Inflammatory macrophage treated with lipopolysaccharide for 4 hours (primary cell): ENCODE measurements at regions not wholly inside any gene's neighbourhood (a gene's known extent, or its start where the extent isn't known, plus 50 kb on each side); places are given as distances from the start of the nearest gene placed in this dataset.

Experiments
- DNase-seq: peaks from one replicate; pipeline ENCODE4 v3.0.0-alpha.2; 2020

DNA sequence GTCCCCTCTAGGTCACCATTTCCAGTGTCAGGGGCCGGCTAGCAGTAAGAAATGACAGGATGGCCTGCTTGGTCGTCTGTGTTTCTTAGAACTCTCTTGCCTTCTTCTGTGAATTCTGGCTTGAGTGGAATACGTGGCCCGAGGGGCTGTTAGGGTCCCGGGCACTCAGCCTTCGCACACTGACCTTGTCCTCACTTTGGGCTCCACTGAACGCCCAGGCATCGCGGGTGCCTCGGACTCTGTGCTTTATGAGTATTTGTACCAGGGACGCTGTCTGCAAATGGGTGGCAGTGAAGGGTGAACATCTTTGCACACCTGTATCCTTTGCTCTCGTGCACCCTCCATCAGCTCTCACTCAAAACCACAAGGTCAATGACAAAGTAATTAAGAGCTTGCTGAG is 123.4 kb upstream of the ANO1 start:
- DNase-seq: no peak

- no peak for DNase-seq
Observed at GRCh38 chr11:69956669-69957190, 121.4 kb upstream of the ANO1 start.

DNA sequence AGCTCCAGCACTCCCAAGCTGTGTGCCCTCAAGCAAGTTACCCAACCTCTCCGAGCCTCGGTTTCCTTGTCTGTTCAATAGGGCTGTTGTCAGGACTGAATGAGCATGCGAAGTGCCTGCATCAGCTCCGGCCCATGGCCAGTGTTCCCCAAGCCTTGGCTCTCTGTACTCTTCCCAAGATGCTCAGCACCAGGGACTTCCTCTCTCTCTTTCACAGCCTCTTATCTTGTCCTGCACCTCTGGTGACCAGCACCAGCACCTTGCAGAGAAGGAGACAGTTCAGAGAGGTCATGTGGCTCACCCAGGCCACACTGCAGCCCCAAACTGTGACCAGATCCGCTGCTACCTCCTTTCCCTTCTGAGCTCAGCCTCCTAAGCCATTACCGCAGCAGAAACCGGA is 120.3 kb upstream of the ANO1 start:
- DNase-seq: no peak

DNA sequence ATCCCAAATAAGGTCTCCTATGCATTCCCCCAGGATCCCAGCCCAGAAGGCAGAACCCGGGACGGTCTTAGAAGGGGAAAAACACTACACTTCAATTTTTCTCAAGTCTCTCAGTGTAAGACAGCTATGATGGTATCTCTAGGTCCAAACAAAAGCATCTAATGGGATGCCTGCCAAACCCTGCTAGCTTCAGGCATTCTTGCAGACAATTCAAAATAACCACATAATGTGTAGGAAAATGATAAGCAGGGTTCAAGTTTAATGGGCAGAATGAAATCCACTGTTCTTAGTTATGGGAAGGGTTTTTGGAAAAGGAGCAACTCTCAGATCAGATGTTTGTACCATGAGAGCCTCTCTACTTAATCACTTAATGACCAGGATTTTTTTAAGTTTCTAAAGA is 119.8 kb upstream of the ANO1 start:
- no peak for DNase-seq

DNA sequence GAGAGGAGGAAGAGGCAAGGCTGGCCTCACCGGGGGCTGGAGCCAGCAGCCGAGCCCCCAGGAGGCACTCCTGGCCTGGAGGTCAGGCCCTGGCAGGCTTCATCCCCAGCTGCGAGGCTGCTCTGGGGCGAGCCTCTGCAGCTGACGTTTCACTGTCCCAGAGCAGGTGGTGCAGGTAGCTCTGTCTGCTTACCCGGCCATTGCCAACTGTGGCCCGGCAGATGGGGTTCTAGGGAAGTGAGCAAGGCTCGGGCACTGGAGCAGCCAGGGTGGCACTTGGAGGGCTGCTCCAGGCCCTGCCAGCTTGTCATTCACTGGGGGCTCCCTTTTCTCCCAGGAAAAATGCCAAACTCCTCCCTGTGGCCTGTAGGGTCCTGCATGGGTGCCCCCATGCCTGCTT is 118.7 kb upstream of the ANO1 start:
- DNase-seq: no peak

DNA sequence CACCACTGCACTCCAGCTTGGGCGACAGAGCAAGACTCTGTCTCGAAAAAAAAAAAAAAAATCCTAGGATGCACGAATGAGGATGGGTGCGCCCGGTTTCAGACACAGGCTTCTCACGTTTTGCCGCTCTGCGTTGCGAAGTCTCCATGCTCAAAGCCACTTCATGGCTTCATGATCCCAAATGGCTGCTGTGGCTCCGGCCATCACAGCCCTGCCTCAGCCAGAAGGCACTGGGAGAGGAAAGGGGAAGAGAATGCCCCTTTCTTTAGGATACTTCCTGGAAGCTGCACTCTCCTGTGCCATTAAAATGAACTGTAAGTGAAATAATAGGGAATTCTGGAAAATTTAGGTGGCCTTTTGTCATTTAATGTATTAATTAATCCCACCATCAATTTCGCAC is 116.4 kb upstream of the ANO1 start:
- DNase-seq: no peak

GRCh38 chr11:69962152-69962551 is 116.0 kb upstream of the ANO1 start:
- peak; percentile 37 for DNase-seq

- no peak for DNase-seq
Observed at GRCh38 chr11:69963533-69964246, 114.4 kb upstream of the ANO1 start.

DNA sequence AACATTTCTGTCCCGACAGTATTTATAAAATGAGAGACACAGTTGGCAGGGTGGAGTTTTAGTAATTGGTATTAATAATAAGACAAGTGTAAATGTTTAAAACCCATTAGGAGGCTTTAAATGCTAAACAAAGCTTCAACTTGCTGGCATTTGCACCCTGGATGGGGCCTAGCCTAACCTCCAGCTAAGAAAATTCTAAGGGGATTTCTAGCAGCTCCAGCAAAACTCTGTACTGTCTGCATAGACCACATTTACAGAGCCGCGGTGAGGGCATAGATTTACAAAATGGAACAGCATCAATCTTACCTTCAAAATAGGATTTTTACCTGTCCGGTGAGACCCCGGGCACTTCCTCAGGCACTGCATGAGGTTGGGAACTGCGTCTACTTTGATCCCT is 113.9 kb upstream of the ANO1 start:
- no peak for DNase-seq

DNA sequence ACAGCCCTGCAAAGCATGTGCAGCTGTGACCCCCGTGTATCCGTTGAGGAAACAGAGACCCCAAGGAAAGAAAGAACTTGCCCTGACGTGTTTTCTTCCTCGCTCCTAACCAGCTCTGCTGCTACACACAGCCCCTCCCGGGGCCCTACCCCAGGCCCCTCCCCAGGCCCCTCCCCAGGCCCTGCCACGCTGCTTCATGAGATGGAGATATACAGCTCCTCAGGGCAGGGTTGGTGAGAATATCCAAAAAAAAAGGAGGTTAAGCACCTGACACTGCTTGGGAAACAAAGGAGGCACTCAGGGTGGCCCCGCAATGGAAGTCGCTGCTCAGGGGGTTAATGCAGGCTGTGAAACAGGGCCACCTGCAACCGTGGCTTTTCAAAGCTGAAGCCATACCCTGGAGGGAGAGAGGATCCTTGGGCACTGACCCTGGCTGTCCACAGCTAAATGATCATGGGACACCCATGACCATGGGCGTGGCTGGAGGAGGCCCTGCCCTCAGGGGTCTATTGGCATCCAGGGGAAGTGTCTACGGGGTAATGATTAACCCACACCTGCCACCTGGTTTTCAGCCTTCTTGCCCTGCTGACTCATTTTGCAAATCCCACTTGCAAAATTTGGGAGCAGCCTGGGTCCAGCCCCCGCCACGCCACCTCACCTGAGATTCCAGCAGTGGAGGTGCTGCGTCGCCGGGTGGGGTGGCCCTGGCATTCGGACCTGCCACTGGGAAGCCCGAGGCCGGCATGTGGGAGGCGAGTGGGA is 112.1 kb upstream of the ANO1 start:
- no peak for DNase-seq

- DNase-seq: no peak
Observed at GRCh38 chr11:69966583-69966835, 111.6 kb upstream of the ANO1 start.

GRCh38 chr11:69966910-69967483 is 111.1 kb upstream of the ANO1 start:
- DNase-seq: no peak

DNA sequence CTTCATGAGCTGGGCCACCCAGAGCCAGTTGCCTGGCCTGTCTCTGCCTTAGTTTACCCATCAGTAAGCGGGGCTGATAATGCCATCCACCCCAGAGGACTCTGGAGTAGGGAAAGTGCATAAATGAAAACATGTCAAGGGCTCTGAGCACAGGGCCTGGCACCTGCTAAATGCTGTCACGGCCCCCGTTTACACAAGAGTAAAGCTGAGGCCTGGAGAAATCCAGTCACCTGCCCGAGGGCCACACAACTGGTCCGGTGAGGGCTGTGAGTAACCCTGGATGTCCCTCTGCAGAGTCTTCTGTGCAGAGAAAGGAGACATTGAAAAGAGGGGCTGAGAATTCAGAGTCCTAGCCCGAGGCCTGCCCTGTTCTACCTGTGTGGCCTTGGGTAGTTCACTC is 110.6 kb upstream of the ANO1 start:
- no peak for DNase-seq

- no peak for DNase-seq
Observed at GRCh38 chr11:69968396-69969347, 109.4 kb upstream of the ANO1 start.

DNA sequence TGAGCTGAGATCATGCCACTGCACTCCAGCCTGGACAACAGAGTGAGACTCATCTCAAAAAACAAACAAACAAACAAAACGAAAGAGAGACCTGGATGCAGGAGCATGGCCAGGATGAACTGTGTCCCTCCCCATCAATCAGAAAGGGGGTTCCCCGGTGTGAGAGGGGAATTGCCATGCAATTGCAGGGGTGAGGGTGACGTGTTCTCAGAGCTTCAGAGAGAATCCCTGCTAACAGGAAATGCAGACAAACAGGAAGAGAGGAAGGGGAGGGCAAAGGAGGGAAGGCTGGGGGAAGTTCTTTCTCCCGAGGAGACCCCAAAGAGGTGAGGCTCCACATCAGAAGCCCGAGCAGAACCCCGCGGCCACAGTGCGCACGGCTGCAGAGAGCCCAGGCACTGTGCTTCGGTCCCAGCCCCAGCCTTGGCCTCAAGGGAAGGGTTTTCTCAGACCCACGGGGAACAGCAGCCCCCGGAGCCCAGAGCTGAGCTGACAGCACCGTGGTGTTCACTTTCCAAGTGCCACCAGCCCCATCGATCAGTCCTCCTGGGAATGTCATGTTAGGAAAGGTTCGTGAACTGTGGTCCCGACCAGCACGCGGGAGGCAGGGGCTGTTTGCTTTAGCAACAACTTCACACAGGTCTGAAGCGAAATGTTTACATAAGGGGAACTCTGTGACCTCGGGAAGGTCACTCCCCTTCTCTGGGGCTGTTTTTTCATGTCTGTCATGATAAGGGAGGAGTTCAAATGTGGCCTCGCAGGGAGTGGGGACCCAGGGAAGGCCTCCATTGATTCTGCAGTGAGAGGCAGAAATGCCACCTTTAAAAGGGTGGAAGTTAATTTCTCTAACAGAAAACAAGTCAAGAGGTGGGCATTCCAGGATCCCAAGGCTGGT is 108.0 kb upstream of the ANO1 start:
- no peak for DNase-seq

- no peak for DNase-seq
Observed at GRCh38 chr11:69970785-69971535, 107.2 kb upstream of the ANO1 start.

DNA sequence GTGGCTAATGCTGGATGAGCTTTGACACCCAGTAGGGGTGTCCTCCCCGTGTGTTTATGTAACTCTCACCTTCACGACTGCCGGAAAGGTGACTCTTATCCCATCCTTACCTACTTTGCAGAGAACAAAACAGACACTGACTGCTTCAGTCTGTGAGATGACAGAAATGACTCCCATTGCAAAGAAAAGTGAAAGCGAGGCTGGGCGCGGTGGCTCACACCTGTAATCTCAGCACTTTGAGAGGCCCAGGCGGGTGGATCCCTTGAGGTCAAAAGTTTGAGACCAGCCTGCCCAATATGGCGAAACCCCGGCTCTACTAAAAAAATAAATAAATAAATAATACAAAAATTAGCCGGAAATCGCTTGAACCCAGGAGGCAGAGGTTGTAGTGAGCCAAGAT is 106.4 kb upstream of the ANO1 start:
- no peak for DNase-seq

DNA sequence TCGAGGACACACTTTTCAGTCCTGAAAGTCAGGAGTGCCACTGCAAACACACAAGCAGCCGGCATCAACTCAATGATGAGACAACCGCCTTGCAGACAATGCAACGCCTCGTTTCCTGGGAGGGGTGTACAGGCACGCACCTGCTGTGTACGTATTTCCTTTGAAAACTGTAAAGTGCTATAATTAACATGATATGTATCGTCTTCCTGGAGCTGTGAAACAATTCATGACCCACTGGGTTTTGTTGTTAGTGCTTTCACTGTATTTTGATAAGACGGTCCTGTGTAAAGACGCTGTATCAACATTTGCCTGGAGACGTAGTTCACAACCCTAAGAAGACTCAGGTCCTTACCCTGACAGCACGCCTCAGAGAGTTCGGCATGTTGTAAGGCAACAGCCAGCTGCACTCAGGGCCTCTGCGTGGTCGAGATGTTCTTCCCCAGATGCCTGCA is 105.7 kb upstream of the ANO1 start:
- no peak for DNase-seq

GRCh38 chr11:69974528-69974927 is 103.6 kb upstream of the ANO1 start:
- DNase-seq: no peak

DNA sequence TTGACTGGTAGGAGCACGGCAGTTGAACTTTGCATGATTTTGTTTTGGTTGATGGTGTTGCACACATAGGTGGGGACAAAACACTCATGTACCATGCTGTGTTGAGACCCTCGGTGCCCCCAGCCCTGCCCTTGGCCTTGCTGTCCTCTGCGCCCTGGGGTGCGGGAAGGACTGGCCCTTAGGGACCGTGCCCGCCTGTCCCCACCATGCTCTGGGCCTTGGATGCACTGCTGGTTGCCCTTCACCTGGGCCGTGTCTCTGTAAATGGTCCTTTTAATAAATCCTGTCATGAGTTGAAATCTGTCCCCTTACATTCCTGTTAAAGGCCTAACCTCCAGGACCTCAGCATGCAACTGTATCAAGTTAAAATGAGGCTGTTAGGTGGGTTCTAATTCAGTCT is 102.3 kb upstream of the ANO1 start:
- no peak for DNase-seq

DNA sequence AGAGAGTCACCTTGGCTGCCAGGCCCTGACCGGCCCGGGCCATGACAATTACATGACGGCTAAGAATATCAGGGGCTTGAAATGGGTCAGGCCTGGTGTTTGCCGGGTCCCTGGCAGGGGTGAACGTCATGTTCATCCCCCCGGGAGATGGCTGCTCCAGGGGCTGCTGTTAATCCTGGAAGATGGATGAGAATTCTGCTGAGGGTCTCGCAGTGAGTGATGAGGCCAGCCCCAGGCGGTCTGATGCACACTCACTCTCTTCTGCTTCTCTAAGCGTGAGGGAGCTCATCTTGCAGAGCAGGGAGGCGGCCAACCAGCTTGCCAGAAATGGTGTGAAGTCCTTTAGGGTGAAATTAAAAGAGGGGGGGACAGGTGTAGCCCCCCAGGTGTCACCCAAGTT is 101.3 kb upstream of the ANO1 start:
- DNase-seq: no peak
